ENCODE measurements at regions not wholly inside any gene's neighbourhood (a gene's known extent, or its start where the extent isn't known, plus 50 kb on each side); places are given as distances from the start of the nearest gene placed in this dataset.

DNA sequence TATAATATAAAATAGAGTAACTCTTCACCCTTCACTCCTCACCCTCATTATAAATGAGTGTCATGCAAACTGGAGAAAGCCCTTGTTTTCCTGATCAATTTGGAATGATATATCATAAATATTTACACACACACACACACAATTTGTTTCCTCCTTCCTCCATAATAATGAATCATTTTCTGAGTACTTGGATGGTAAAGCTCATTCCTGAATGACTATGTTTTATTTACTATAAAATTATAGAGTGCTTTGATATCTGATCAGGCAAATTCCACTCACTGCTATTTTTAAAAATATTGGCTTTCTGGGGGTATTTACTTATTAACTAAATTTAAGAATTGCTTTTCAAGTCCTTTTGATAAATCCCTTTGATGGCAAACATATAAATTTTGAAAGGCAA, 1125.5 kb upstream of the CNTNAP5 start:
- H3K4me3 ChIP-seq (ENCODE audit: low read depth, low read length): no peak overlapping the region
- no peak for DNase-seq (ENCODE audit: low read depth)
- no peak for TF ChIP-seq MYC (IDR thresholded peaks at IDR 0.05; ENCODE audit: low read depth, low read length)
- TF ChIP-seq POLR2A (IDR thresholded peaks at IDR 0.05; ENCODE audit: extremely low read depth, insufficient read length): no peak
- TF ChIP-seq, protein P1, sequence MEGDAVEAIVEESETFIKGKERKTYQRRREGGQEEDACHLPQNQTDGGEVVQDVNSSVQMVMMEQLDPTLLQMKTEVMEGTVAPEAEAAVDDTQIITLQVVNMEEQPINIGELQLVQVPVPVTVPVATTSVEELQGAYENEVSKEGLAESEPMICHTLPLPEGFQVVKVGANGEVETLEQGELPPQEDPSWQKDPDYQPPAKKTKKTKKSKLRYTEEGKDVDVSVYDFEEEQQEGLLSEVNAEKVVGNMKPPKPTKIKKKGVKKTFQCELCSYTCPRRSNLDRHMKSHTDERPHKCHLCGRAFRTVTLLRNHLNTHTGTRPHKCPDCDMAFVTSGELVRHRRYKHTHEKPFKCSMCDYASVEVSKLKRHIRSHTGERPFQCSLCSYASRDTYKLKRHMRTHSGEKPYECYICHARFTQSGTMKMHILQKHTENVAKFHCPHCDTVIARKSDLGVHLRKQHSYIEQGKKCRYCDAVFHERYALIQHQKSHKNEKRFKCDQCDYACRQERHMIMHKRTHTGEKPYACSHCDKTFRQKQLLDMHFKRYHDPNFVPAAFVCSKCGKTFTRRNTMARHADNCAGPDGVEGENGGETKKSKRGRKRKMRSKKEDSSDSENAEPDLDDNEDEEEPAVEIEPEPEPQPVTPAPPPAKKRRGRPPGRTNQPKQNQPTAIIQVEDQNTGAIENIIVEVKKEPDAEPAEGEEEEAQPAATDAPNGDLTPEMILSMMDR (IDR thresholded peaks at IDR 0.05; ENCODE audit: low read depth, low read length): no peak
- TF ChIP-seq, protein P2, sequence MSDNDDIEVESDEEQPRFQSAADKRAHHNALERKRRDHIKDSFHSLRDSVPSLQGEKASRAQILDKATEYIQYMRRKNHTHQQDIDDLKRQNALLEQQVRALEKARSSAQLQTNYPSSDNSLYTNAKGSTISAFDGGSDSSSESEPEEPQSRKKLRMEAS (IDR thresholded peaks at IDR 0.05; ENCODE audit: low read depth, low read length): no peak

DNA sequence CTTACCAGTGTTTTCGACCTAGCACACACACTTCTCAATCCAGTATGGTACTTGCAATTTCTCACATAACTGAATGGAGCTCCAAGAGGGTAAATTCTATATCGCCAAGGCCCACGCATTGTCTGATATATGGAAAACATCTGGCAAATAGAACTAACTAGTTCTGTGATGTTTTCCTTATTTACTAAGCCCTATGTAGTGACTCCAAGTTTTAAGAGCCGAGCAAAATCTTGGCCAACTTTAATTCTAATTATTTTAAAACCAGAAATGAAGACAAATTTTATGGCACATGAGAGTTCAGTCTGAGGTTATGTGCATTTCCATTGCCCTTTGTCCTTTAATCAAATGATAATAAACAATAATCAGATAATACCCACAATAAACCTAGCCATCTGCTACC, 1119.7 kb upstream of the CNTNAP5 start:
- no peak for DNase-seq (ENCODE audit: low read depth)
- no peak for TF ChIP-seq MYC (IDR thresholded peaks at IDR 0.05; ENCODE audit: low read depth, low read length)
- TF ChIP-seq, protein P1 (IDR thresholded peaks at IDR 0.05; ENCODE audit: low read depth, low read length): no peak
- no peak for TF ChIP-seq POLR2A (IDR thresholded peaks at IDR 0.05; ENCODE audit: extremely low read depth, insufficient read length)
- TF ChIP-seq, protein P2 (IDR thresholded peaks at IDR 0.05; ENCODE audit: low read depth, low read length): no peak
- H3K4me3 ChIP-seq (ENCODE audit: low read depth, low read length): no peak overlapping the region

DNA sequence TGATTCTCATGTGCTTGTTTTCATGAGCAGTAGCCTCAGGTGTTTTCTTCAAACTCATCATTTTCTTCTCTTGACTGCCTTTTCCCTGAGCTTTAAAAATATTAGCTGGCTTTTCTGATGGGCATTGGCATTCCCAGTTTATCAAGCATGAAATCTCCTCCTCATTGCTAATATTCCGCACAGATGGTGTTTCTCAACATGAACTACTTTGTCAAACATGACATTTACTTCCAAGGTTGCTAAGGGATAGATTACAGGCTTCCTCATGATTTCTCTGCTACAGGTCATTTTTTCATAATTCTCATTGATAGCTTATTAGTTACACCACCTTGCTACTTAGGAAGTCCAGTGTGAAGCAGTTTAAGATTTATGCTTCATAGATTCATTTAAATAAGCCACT, 1116.9 kb upstream of the CNTNAP5 start:
- no peak overlapping the region for H3K4me3 ChIP-seq (ENCODE audit: low read depth, low read length)
- TF ChIP-seq, protein P2 (IDR thresholded peaks at IDR 0.05; ENCODE audit: low read depth, low read length): no peak
- no peak for DNase-seq (ENCODE audit: low read depth)

DNA sequence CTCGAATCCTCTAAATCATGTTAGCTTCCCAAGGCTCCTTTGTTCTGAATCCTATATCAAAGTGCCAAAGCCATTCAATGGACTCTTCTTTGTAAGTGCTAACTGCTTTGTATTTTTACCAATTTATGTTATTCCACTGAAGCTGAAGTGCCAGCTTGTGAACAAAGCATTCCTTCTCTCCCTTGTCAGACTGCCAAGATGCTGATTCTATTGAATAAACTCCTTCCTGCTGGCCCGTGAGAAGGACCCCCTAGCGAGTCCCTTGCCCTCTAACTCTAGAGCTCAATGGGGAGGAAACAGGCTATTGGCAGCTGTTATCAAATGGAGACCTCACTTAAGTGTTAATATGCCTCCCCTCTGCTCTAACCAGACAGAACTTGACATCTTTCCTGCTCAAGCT, 1097.9 kb upstream of the CNTNAP5 start:
- H3K4me3 ChIP-seq (ENCODE audit: low read depth, low read length): no peak overlapping the region
- TF ChIP-seq POLR2A (IDR thresholded peaks at IDR 0.05; ENCODE audit: extremely low read depth, insufficient read length): no peak
- TF ChIP-seq, protein P2 (IDR thresholded peaks at IDR 0.05; ENCODE audit: low read depth, low read length): no peak
- TF ChIP-seq, protein P1 (IDR thresholded peaks at IDR 0.05; ENCODE audit: low read depth, low read length): no peak
- DNase-seq (ENCODE audit: low read depth): no peak

GRCh38 chr2:122927710-122928557, 1097.2 kb upstream of the CNTNAP5 start:
- no peak overlapping the region for H3K4me3 ChIP-seq (ENCODE audit: low read depth, low read length)
- no peak for DNase-seq (ENCODE audit: low read depth)
- no peak for TF ChIP-seq MYC (IDR thresholded peaks at IDR 0.05; ENCODE audit: low read depth, low read length)
- no peak for TF ChIP-seq POLR2A (IDR thresholded peaks at IDR 0.05; ENCODE audit: extremely low read depth, insufficient read length)
- TF ChIP-seq, protein P1 (IDR thresholded peaks at IDR 0.05; ENCODE audit: low read depth, low read length): no peak
- TF ChIP-seq, protein P2 (IDR thresholded peaks at IDR 0.05; ENCODE audit: low read depth, low read length): no peak

DNA sequence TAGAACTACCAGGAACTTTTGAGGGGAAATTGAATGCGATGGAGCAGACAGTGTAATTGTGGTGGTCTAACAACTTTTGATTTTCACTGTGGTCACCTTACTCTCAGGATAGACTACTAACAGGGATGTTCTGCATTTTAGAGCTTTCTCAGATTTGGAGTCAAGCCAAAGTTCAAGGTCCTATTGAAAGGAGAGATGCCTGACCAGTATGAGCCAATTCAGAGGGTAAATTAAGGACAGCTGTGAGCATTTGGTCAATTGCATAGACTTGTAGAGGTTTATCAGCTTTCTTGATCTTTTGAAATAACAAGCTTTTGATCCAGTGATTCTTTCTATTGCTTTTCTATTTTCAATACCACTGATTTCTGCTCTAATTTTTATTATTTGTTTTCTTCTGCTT, 1095.7 kb upstream of the CNTNAP5 start:
- TF ChIP-seq, protein P2 (IDR thresholded peaks at IDR 0.05; ENCODE audit: low read depth, low read length): no peak
- TF ChIP-seq POLR2A (IDR thresholded peaks at IDR 0.05; ENCODE audit: extremely low read depth, insufficient read length): no peak
- no peak for TF ChIP-seq MYC (IDR thresholded peaks at IDR 0.05; ENCODE audit: low read depth, low read length)
- TF ChIP-seq, protein P1 (IDR thresholded peaks at IDR 0.05; ENCODE audit: low read depth, low read length): no peak
- no peak overlapping the region for H3K4me3 ChIP-seq (ENCODE audit: low read depth, low read length)
- DNase-seq (ENCODE audit: low read depth): no peak
